Neural crest cell (in vitro differentiated cells): ENCODE measurements at regions not wholly inside any gene's neighbourhood (a gene's known extent, or its start where the extent isn't known, plus 50 kb on each side); places are given as distances from the start of the nearest gene placed in this dataset.

ENCODE experiments used
- DNase-seq: peaks from one replicate; pipeline ENCODE4 v3.0.0; 2021; ENCODE audit warnings: low read depth, mixed read lengths, low spot score
- H3K27ac Mint-ChIP-seq: one replicate; pipeline ENCODE4 v1.8.0; 2021; ENCODE audit warnings: mild to moderate bottlenecking, mixed read lengths; ENCODE audit not compliant: unreplicated experiment
- H3K27me3 Mint-ChIP-seq: 2 replicates; pipeline ENCODE4 v1.8.0; 2021; ENCODE audit warnings: low read depth, mild to moderate bottlenecking, mixed read lengths
- H3K36me3 Mint-ChIP-seq: 2 replicates; pipeline ENCODE4 v1.8.0; 2021; ENCODE audit warnings: low read depth, mild to moderate bottlenecking, mixed read lengths
- H3K4me1 Mint-ChIP-seq: 2 replicates; pipeline ENCODE4 v1.8.0; 2021; ENCODE audit warnings: mixed read lengths
- H3K4me3 Mint-ChIP-seq: one replicate; pipeline ENCODE4 v1.8.0; 2021; ENCODE audit warnings: mild to moderate bottlenecking, mixed read lengths
- H3K9me3 Mint-ChIP-seq: 2 replicates; pipeline ENCODE4 v1.8.0; 2021; ENCODE audit warnings: mixed read lengths
- CTCF ChIP-seq: fragments of 200-600 bp; sonication (generic); conservative IDR thresholded peaks from 2 replicates; pipeline ENCODE4 v1.5.0; 2021; ENCODE audit warnings: antibody characterized with exemption, mild to moderate bottlenecking

- Mint-ChIP-seq H3K36me3 (no peaks in the 10 kb centered on the region), H3K27me3 (peaks cover 58% of the 10 kb centered on the region), H3K9me3 (no peaks in the 10 kb centered on the region), H3K4me3 (no peak overlapping the region), H3K4me1 (peaks cover 53% of the 10 kb centered on the region), H3K27ac (no peak overlapping the region)
- DNase-seq: no peak
- no peak for TF ChIP-seq CTCF
Observed at GRCh38 chr16:85331688-85332087, 219.4 kb upstream of the CIBAR2 start.

GRCh38 chr16:85332175-85332574 lies 219.9 kb upstream of the CIBAR2 start:
- no peaks in the 10 kb centered on the region for H3K9me3 Mint-ChIP-seq
- peaks cover 55% of the 10 kb centered on the region for H3K4me1 Mint-ChIP-seq
- no peak for TF ChIP-seq CTCF
- no peak overlapping the region for H3K27ac Mint-ChIP-seq
- peaks cover 56% of the 10 kb centered on the region for H3K27me3 Mint-ChIP-seq
- no peak for DNase-seq
- no peak overlapping the region for H3K4me3 Mint-ChIP-seq
- H3K36me3 Mint-ChIP-seq: no peaks in the 10 kb centered on the region

- peaks cover 43% of the 10 kb centered on the region for H3K4me1 Mint-ChIP-seq
- no peak overlapping the region for H3K4me3 Mint-ChIP-seq
- H3K27ac Mint-ChIP-seq: no peak overlapping the region
- TF ChIP-seq CTCF: no peak
- H3K36me3 Mint-ChIP-seq: no peaks in the 10 kb centered on the region
- no peak for DNase-seq
- peaks cover 46% of the 10 kb centered on the region for H3K27me3 Mint-ChIP-seq
- H3K9me3 Mint-ChIP-seq: no peaks in the 10 kb centered on the region
Observed at GRCh38 chr16:85333337-85333736, 221.1 kb upstream of the CIBAR2 start.

GRCh38 chr16:85333744-85334640 lies 221.7 kb upstream of the CIBAR2 start:
- H3K4me1 Mint-ChIP-seq: peaks cover 39% of the 10 kb centered on the region

More at GRCh38 chr16:85333744-85334640, 221.7 kb upstream of the CIBAR2 start:
- Mint-ChIP-seq H3K9me3 (no peaks in the 10 kb centered on the region), H3K4me3 (no peak overlapping the region), H3K27ac (no peak overlapping the region), H3K27me3 (peaks cover 44% of the 10 kb centered on the region), H3K36me3 (no peaks in the 10 kb centered on the region)
- no peak for DNase-seq
- no peak for TF ChIP-seq CTCF
